Liver (tissue), 8 donors: ENCODE measurements at regions not wholly inside any gene's neighbourhood (a gene's known extent, or its start where the extent isn't known, plus 50 kb on each side); places are given as distances from the start of the nearest gene placed in this dataset.

Source experiments
- DNase-seq: peaks from one replicate; pipeline ENCODE4 v3.0.0-alpha.2; 2017; ENCODE audit warnings: low spot score
- H3K27ac ChIP-seq, 2 donors: one replicate each; pipeline ENCODE4 v1.7.0; 2013; ENCODE audit warnings: inconsistent platforms in 2 of 2, low read length in 2 of 2, control low read depth in 1 of 2, low read depth in 1 of 2, mild to moderate bottlenecking in 1 of 2
- H3K27me3 ChIP-seq, 4 donors: one replicate each; pipeline versions ENCODE4 v1.6.1 to v1.7.0; 2013; ENCODE audit warnings: low read length in 3 of 4, inconsistent platforms in 1 of 4, mild to moderate bottlenecking in 1 of 4, moderate library complexity in 1 of 4; ENCODE audit not compliant: control insufficient read depth in 4 of 4, insufficient read depth in 4 of 4
- H3K36me3 ChIP-seq, 4 donors: one replicate each; pipeline versions ENCODE4 v1.6.1 to v1.7.0; 2013; ENCODE audit warnings: low read length in 3 of 4, mild to moderate bottlenecking in 3 of 4, low read depth in 1 of 4, moderate library complexity in 1 of 4; ENCODE audit not compliant: control insufficient read depth in 4 of 4, insufficient read depth in 3 of 4
- H3K4me1 ChIP-seq, 4 donors: one replicate each; pipeline versions ENCODE4 v1.6.1 to v1.7.0; 2013; ENCODE audit warnings: low read length in 3 of 4, mild to moderate bottlenecking in 3 of 4, moderate library complexity in 1 of 4; ENCODE audit not compliant: control insufficient read depth in 4 of 4, insufficient read depth in 4 of 4
- H3K4me3 ChIP-seq, 3 donors: one replicate each; pipeline versions ENCODE4 v1.6.1 to v1.7.0; 2013; ENCODE audit warnings: low read length in 3 of 3, control low read depth in 1 of 3, low read depth in 1 of 3, mild to moderate bottlenecking in 1 of 3
- H3K9ac ChIP-seq, 2 donors: one replicate each; pipeline ENCODE4 v1.7.0; 2013; ENCODE audit warnings: low read length in 2 of 2, mild to moderate bottlenecking in 2 of 2, moderate library complexity in 2 of 2, control low read depth in 1 of 2, low read depth in 1 of 2
- H3K9me3 ChIP-seq, 4 donors: one replicate each; pipeline versions ENCODE4 v1.6.1 to v1.7.0; 2013; ENCODE audit warnings: low read length in 3 of 4; ENCODE audit not compliant: control insufficient read depth in 4 of 4
- CTCF ChIP-seq: fragments of 150-350 bp; IDR thresholded peaks from 2 replicates; pipeline ENCODE4 v1.5.1; 2017; ENCODE audit warnings: improper control_type of control experiment, low read depth, low read length; ENCODE audit not compliant: missing input control
- EGR1 ChIP-seq, 2 donors: IDR thresholded peaks; 2 replicates each; pipeline ENCODE4 v1.6.1; 2016 to 2018; ENCODE audit warnings: antibody characterized with exemption in 2 of 2, low read depth in 2 of 2
- HNF4A ChIP-seq, 2 donors: conservative IDR thresholded peaks; 2 replicates each; pipeline ENCODE4 v1.6.1; 2016; ENCODE audit warnings: antibody characterized with exemption in 2 of 2, mild to moderate bottlenecking in 2 of 2
- HNF4G ChIP-seq: IDR thresholded peaks from 2 replicates; pipeline ENCODE4 v1.6.1; 2016; ENCODE audit warnings: antibody characterized with exemption
- RAD21 ChIP-seq, 2 donors: IDR thresholded peaks; 2 replicates each; pipeline ENCODE4 v1.6.1; 2016; ENCODE audit warnings: antibody characterized with exemption in 2 of 2, mild to moderate bottlenecking in 2 of 2
- TAF1 ChIP-seq: conservative IDR thresholded peaks from 2 replicates; pipeline ENCODE4 v1.6.1; 2016; ENCODE audit warnings: antibody characterized with exemption, mild to moderate bottlenecking
- YY1 ChIP-seq: IDR thresholded peaks from 2 replicates; pipeline ENCODE4 v1.6.1; 2016; ENCODE audit warnings: antibody characterized with exemption, mild to moderate bottlenecking
- WGBS: extraction: QIAGEN DNeasy Blood & Tissue Kit; methylation state at CpG from one replicate; pipeline ENCODE4 v1.1.7; 2013; 5-methylcytosine and 5-hydroxymethylcytosine counted together
- TF ChIP-seq, protein P1 (sequence below): IDR thresholded peaks from 2 replicates; pipeline ENCODE4 v1.6.1; 2016; ENCODE audit warnings: antibody characterized with exemption
- TF ChIP-seq, protein P2 (sequence below): IDR thresholded peaks from 2 replicates; pipeline ENCODE4 v1.6.1; 2016; ENCODE audit warnings: antibody characterized with exemption
- TF ChIP-seq, protein P3 (sequence below): IDR thresholded peaks from 2 replicates; pipeline ENCODE4 v1.6.1; 2016; ENCODE audit warnings: antibody characterized with exemption
- donor health status: healthy.
- donor health status: healthy.
- donor health status: healthy.
- donor health status: healthy.
- donor health status: healthy.

GRCh38 chrX:46279925-46280313 is 265.3 kb downstream of the ZNF674 start (continued):
- TF ChIP-seq CTCF (no peak), YY1 (no peak)
- TF ChIP-seq, protein P1, sequence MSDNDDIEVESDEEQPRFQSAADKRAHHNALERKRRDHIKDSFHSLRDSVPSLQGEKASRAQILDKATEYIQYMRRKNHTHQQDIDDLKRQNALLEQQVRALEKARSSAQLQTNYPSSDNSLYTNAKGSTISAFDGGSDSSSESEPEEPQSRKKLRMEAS, result no peak

DNA sequence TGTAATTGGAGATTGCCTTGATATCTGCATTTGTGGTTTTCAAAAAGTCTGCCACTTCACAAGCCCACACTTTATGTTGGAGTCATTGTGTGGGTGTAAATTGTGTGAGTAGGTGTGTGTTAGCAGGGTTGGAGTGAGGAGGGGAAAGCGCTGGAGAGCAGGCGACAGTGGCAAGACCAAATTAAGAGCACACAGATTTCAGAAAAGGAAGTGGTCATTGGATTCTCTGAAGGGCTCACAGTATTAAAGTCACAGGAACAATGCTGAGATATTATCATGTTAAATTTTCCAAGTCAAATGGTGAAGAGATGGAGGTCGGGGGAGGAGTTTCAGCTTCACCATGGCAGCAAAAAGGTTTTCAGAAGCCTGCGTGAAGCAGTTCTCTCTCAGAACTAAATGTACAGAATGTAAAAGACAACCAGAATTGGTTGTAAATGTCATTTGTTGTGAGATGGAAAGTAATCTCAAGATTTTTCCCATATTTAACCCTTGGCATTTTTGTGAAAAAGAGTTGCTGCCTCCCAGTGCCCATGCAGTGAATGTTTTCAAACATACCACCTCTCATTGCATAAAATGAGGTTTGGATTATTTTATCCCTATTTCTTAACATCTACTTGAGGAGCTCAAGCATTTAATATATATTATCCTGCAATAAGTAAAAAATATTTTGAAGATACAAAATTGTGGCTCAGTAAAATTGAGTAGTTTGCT is 265.9 kb downstream of the ZNF674 start:
- H3K9me3 ChIP-seq, result no peaks in the 10 kb centered on the region
- H3K27ac ChIP-seq, result no peak overlapping the region
- TF ChIP-seq HNF4A (conservative IDR thresholded peaks at IDR 0.05) (no peak), RAD21 (IDR thresholded peaks at IDR 0.05) (peak; percentile 8 to 31), EGR1 (IDR thresholded peaks at IDR 0.05; ENCODE audit: low read depth in 2 of 2) (no peak), TAF1 (no peak), HNF4G (no peak)
- TF ChIP-seq, protein P2, sequence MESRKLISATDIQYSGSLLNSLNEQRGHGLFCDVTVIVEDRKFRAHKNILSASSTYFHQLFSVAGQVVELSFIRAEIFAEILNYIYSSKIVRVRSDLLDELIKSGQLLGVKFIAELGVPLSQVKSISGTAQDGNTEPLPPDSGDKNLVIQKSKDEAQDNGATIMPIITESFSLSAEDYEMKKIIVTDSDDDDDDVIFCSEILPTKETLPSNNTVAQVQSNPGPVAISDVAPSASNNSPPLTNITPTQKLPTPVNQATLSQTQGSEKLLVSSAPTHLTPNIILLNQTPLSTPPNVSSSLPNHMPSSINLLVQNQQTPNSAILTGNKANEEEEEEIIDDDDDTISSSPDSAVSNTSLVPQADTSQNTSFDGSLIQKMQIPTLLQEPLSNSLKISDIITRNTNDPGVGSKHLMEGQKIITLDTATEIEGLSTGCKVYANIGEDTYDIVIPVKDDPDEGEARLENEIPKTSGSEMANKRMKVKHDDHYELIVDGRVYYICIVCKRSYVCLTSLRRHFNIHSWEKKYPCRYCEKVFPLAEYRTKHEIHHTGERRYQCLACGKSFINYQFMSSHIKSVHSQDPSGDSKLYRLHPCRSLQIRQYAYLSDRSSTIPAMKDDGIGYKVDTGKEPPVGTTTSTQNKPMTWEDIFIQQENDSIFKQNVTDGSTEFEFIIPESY, result no peak
- TF ChIP-seq, protein P3, sequence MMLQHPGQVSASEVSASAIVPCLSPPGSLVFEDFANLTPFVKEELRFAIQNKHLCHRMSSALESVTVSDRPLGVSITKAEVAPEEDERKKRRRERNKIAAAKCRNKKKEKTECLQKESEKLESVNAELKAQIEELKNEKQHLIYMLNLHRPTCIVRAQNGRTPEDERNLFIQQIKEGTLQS, result no peak
- no peak overlapping the region for H3K4me3 ChIP-seq
- no peaks in the 10 kb centered on the region for H3K4me1 ChIP-seq
- H3K36me3 ChIP-seq, result no peaks in the 10 kb centered on the region
- DNase-seq, result no peak
- no peak overlapping the region for H3K9ac ChIP-seq
- H3K27me3 ChIP-seq, result no peaks in the 10 kb centered on the region
- WGBS, result 76% methylated on average over 4 of the region's 4 CpGs

- TF ChIP-seq, protein P2, result no peak
- WGBS, result 92% methylated on average over 2 of the region's 2 CpGs
- no peak for DNase-seq
- Histone ChIP-seq H3K27me3 (no peaks in the 10 kb centered on the region), H3K27ac (no peak overlapping the region), H3K9ac (no peak overlapping the region), H3K9me3 (no peaks in the 10 kb centered on the region), H3K4me1 (no peaks in the 10 kb centered on the region), H3K36me3 (no peaks in the 10 kb centered on the region), H3K4me3 (no peak overlapping the region)
Measured at GRCh38 chrX:46278572-46278971, 266.6 kb downstream of the ZNF674 start.
